ENCODE measurements at regions not wholly inside any gene's neighbourhood (a gene's known extent, or its start where the extent isn't known, plus 50 kb on each side); places are given as distances from the start of the nearest gene placed in this dataset.
A peak's percentile ranks its signal among the peaks of the same experiment; 100 is the strongest.

DNA sequence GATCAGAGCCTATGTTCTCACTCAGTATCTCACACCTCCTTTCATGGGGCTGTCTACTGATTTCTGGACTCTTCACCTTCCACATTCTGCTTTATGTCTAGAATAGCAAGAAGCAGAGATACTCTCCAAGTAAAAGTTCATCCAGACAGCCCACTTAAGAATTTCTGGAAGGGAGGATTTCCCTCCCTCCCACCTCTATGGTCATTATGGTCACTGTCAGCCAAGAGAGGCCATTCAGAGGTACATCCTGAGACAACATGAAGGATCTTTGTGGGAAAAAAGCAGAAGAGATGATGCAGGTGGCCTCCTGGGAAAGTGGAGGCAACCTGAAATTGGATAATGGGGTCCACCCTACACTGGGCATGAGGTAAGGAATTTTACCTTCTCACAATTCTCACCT is 179.5 kb upstream of the ZNF462 start:
- Histone ChIP-seq H3K27ac (ENCODE audit: low read length, poor library complexity, severe bottlenecking) (no peak overlapping the region), H3K27me3 (ENCODE audit: control insufficient read depth in 1 of 2, insufficient read depth in 1 of 2, low read length in 2 of 2) (no peaks in the 10 kb centered on the region), H3K36me3 (ENCODE audit: control insufficient read depth in 1 of 2, insufficient read depth in 2 of 2, low read depth in 1 of 2, low read length in 2 of 2) (no peaks in the 10 kb centered on the region), H3K4me3 (ENCODE audit: insufficient read depth in 1 of 2, low read depth in 1 of 2, low read length in 2 of 2) (no peak overlapping the region), H2AFZ (ENCODE audit: low read depth, low read length) (no peak overlapping the region), H3K18ac (ENCODE audit: low read depth in 1 of 2, low read length in 2 of 2) (no peak overlapping the region), H4K8ac (ENCODE audit: low read length) (no peak overlapping the region), H2AK5ac (ENCODE audit: low read length, severe bottlenecking) (no peak overlapping the region), H3K4ac (ENCODE audit: low read depth in 1 of 2, low read length in 2 of 2) (no peak overlapping the region), H2BK12ac (ENCODE audit: low read length in 2 of 2) (no peak overlapping the region), H3K14ac (ENCODE audit: low read length in 2 of 2) (no peak overlapping the region), H2BK120ac (ENCODE audit: low read depth, low read length) (no peak overlapping the region), H3K4me1 (ENCODE audit: control insufficient read depth, insufficient read depth, low read depth, low read length) (no peaks in the 10 kb centered on the region), H2BK15ac (ENCODE audit: low read depth, poor library complexity, severe bottlenecking) (no peak overlapping the region), H3K9me3 (ENCODE audit: control insufficient read depth, low read length) (no peaks in the 10 kb centered on the region), H3K23ac (ENCODE audit: low read length in 2 of 2) (no peak overlapping the region), H3K4me2 (ENCODE audit: low read length, poor library complexity, severe bottlenecking) (no peak overlapping the region), H2BK5ac (ENCODE audit: low read depth, low read length, poor library complexity, severe bottlenecking) (no peak overlapping the region), H3K79me1 (replicated peaks; ENCODE audit: low read length, poor library complexity, severe bottlenecking) (no peaks in the 10 kb centered on the region), H4K91ac (ENCODE audit: low read length) (no peak overlapping the region), H3K9ac (ENCODE audit: low read length) (no peak overlapping the region)
- DNase-seq, result no peak

DNA sequence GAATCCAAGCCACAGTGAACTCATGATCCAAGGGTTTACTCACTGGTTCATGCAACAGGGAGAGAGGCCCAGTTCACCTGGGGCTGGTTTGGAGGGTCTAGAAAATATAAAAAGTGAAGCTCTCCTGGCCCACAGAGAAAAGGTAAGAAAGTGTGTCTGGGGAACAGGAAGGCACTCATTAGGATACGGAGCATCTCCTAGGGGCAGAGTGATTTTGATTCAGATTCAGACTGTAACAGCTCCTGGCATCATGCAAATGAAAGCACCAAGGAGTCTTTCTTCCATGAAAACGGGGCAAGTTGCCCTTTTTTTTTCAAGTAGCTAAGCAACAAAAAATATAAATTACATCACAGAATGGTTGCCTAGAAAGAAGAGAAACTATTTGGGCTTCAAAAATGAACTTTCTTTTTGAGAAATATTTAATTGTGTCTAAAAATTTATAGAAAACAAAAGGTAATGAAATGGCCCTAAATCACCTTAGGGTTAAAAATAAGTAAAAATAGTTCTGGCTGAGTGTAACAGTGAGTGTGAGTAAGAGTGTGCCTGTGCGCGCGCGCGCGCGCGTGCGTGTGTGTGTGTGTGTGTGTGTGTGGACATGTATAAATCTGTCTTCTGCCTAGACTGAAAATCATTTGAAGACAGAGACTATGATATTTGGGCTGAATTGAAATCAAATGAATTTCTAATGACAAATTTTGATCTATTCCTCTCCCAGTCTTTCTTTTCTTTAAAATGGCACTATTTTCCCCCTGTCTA is 177.8 kb upstream of the ZNF462 start:
- Histone ChIP-seq H3K27ac (ENCODE audit: low read length, poor library complexity, severe bottlenecking) (no peak overlapping the region), H3K36me3 (ENCODE audit: control insufficient read depth in 1 of 2, insufficient read depth in 2 of 2, low read depth in 1 of 2, low read length in 2 of 2) (no peaks in the 10 kb centered on the region), H3K4me1 (ENCODE audit: control insufficient read depth, insufficient read depth, low read depth, low read length) (no peaks in the 10 kb centered on the region), H3K79me1 (replicated peaks; ENCODE audit: low read length, poor library complexity, severe bottlenecking) (no peaks in the 10 kb centered on the region), H3K23ac (ENCODE audit: low read length in 2 of 2) (no peak overlapping the region), H4K91ac (ENCODE audit: low read length) (no peak overlapping the region), H3K18ac (ENCODE audit: low read depth in 1 of 2, low read length in 2 of 2) (no peak overlapping the region), H2BK5ac (ENCODE audit: low read depth, low read length, poor library complexity, severe bottlenecking) (no peak overlapping the region), H2BK12ac (ENCODE audit: low read length in 2 of 2) (no peak overlapping the region), H4K8ac (ENCODE audit: low read length) (no peak overlapping the region), H3K14ac (ENCODE audit: low read length in 2 of 2) (no peak overlapping the region), H3K9me3 (ENCODE audit: control insufficient read depth, low read length) (no peaks in the 10 kb centered on the region), H2AK5ac (ENCODE audit: low read length, severe bottlenecking) (no peak overlapping the region), H3K4ac (ENCODE audit: low read depth in 1 of 2, low read length in 2 of 2) (no peak overlapping the region), H3K4me3 (ENCODE audit: insufficient read depth in 1 of 2, low read depth in 1 of 2, low read length in 2 of 2) (no peak overlapping the region), H3K27me3 (ENCODE audit: control insufficient read depth in 1 of 2, insufficient read depth in 1 of 2, low read length in 2 of 2) (no peaks in the 10 kb centered on the region), H2BK15ac (ENCODE audit: low read depth, poor library complexity, severe bottlenecking) (no peak overlapping the region), H2AFZ (ENCODE audit: low read depth, low read length) (no peak overlapping the region), H2BK120ac (ENCODE audit: low read depth, low read length) (no peak overlapping the region), H3K9ac (ENCODE audit: low read length) (no peak overlapping the region), H3K4me2 (ENCODE audit: low read length, poor library complexity, severe bottlenecking) (no peak overlapping the region)
- DNase-seq, result no peak
- 89% methylated on average over 10 of the region's 11 CpGs for WGBS

DNA sequence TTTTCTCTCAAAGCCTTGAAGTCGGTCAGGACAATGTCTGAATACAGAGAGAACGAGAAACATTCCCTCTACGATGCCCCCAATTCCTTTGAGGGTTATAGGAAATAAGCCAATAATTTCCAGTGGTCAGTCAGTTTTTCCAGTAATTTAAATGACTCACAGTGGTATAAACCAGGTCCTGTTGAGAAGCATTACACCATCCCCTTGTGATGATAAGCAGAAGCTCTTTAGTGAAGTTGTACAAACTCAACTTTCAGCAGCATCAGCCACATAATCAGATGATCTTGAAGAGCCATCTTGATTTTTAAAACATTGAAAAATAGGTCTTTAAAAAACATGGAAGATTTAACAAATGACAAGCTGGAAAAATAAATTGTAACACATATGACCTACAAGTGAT is 173.9 kb upstream of the ZNF462 start:
- DNase-seq, result peak; percentile 76
- no peak overlapping the region for H2BK5ac ChIP-seq (ENCODE audit: low read depth, low read length, poor library complexity, severe bottlenecking)
- no peak overlapping the region for H3K27ac ChIP-seq (ENCODE audit: low read length, poor library complexity, severe bottlenecking)
- no peak overlapping the region for H4K8ac ChIP-seq (ENCODE audit: low read length)
- H3K9me3 ChIP-seq (ENCODE audit: control insufficient read depth, low read length), result no peaks in the 10 kb centered on the region
- no peaks in the 10 kb centered on the region for H3K4me1 ChIP-seq (ENCODE audit: control insufficient read depth, insufficient read depth, low read depth, low read length)
- H2BK120ac ChIP-seq (ENCODE audit: low read depth, low read length), result no peak overlapping the region
- H4K91ac ChIP-seq (ENCODE audit: low read length), result no peak overlapping the region
- no peak overlapping the region for H3K4ac ChIP-seq (ENCODE audit: low read depth in 1 of 2, low read length in 2 of 2)
- no peak overlapping the region for H3K18ac ChIP-seq (ENCODE audit: low read depth in 1 of 2, low read length in 2 of 2)
- H3K23ac ChIP-seq (ENCODE audit: low read length in 2 of 2), result no peak overlapping the region
- H3K4me2 ChIP-seq (ENCODE audit: low read length, poor library complexity, severe bottlenecking), result no peak overlapping the region
- no peaks in the 10 kb centered on the region for H3K36me3 ChIP-seq (ENCODE audit: control insufficient read depth in 1 of 2, insufficient read depth in 2 of 2, low read depth in 1 of 2, low read length in 2 of 2)
- no peak overlapping the region for H2AFZ ChIP-seq (ENCODE audit: low read depth, low read length)
- 47% methylated on average over 3 of the region's 3 CpGs for WGBS
- no peak overlapping the region for H2BK12ac ChIP-seq (ENCODE audit: low read length in 2 of 2)
- no peaks in the 10 kb centered on the region for H3K27me3 ChIP-seq (ENCODE audit: control insufficient read depth in 1 of 2, insufficient read depth in 1 of 2, low read length in 2 of 2)
- H2BK15ac ChIP-seq (ENCODE audit: low read depth, poor library complexity, severe bottlenecking), result no peak overlapping the region
- no peak overlapping the region for H2AK5ac ChIP-seq (ENCODE audit: low read length, severe bottlenecking)
- no peak overlapping the region for H3K14ac ChIP-seq (ENCODE audit: low read length in 2 of 2)
- H3K9ac ChIP-seq (ENCODE audit: low read length), result no peak overlapping the region
- H3K79me1 ChIP-seq (replicated peaks; ENCODE audit: low read length, poor library complexity, severe bottlenecking), result no peaks in the 10 kb centered on the region
- H3K4me3 ChIP-seq (ENCODE audit: insufficient read depth in 1 of 2, low read depth in 1 of 2, low read length in 2 of 2), result no peak overlapping the region

DNA sequence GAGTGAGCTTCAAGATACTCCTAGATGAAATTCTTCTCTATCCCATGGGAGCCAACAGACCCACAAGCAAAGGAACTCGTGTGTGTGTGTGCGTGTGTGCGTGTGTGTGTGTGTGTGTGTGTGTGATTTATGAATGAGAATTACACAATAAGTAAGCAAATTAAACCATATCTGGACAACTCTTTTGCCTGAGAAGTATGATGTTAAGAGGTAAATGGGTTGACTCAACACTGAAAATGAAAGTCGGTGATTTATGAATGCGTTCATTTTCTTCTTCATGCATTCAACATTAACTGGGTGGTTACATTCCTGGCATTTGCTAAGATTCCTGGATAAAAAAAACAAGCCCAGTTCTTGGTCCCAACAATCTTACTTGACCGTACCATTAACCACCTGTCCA is 171.3 kb upstream of the ZNF462 start:
- no peak overlapping the region for H3K27ac ChIP-seq (ENCODE audit: low read length, poor library complexity, severe bottlenecking)
- 94% methylated on average over 3 of the region's 6 CpGs for WGBS

More for the DNA sequence above, 171.3 kb upstream of the ZNF462 start:
- H4K91ac ChIP-seq (ENCODE audit: low read length), result no peak overlapping the region
- H4K8ac ChIP-seq (ENCODE audit: low read length), result no peak overlapping the region
- no peak overlapping the region for H2BK120ac ChIP-seq (ENCODE audit: low read depth, low read length)
- H3K9me3 ChIP-seq (ENCODE audit: control insufficient read depth, low read length), result no peaks in the 10 kb centered on the region
- no peaks in the 10 kb centered on the region for H3K27me3 ChIP-seq (ENCODE audit: control insufficient read depth in 1 of 2, insufficient read depth in 1 of 2, low read length in 2 of 2)
- H3K4me3 ChIP-seq (ENCODE audit: insufficient read depth in 1 of 2, low read depth in 1 of 2, low read length in 2 of 2), result no peak overlapping the region
- no peak overlapping the region for H3K23ac ChIP-seq (ENCODE audit: low read length in 2 of 2)
- no peak overlapping the region for H3K14ac ChIP-seq (ENCODE audit: low read length in 2 of 2)
- H2BK15ac ChIP-seq (ENCODE audit: low read depth, poor library complexity, severe bottlenecking), result no peak overlapping the region
- no peak overlapping the region for H3K4me2 ChIP-seq (ENCODE audit: low read length, poor library complexity, severe bottlenecking)
- no peak for DNase-seq
- no peak overlapping the region for H2BK12ac ChIP-seq (ENCODE audit: low read length in 2 of 2)
- no peak overlapping the region for H2AFZ ChIP-seq (ENCODE audit: low read depth, low read length)
- no peak overlapping the region for H2BK5ac ChIP-seq (ENCODE audit: low read depth, low read length, poor library complexity, severe bottlenecking)
- H3K4me1 ChIP-seq (ENCODE audit: control insufficient read depth, insufficient read depth, low read depth, low read length), result no peaks in the 10 kb centered on the region
- H2AK5ac ChIP-seq (ENCODE audit: low read length, severe bottlenecking), result no peak overlapping the region
- H3K79me1 ChIP-seq (replicated peaks; ENCODE audit: low read length, poor library complexity, severe bottlenecking), result no peaks in the 10 kb centered on the region
- H3K4ac ChIP-seq (ENCODE audit: low read depth in 1 of 2, low read length in 2 of 2), result no peak overlapping the region
- H3K9ac ChIP-seq (ENCODE audit: low read length), result no peak overlapping the region
- H3K36me3 ChIP-seq (ENCODE audit: control insufficient read depth in 1 of 2, insufficient read depth in 2 of 2, low read depth in 1 of 2, low read length in 2 of 2), result no peaks in the 10 kb centered on the region
- no peak overlapping the region for H3K18ac ChIP-seq (ENCODE audit: low read depth in 1 of 2, low read length in 2 of 2)

Measured in mesenchymal stem cell (in vitro differentiated cells and primary cell).